Brain microvascular endothelial cell (primary cell): ENCODE measurements at regions not wholly inside any gene's neighbourhood (a gene's known extent, or its start where the extent isn't known, plus 50 kb on each side); places are given as distances from the start of the nearest gene placed in this dataset.

Source experiments
- DNase-seq: peaks from one replicate; pipeline ENCODE4 v3.0.0-alpha.2; 2020
- H3K27ac ChIP-seq: fragments of 250-450 bp; sonication (Bioruptor Pico); 2 replicates; pipeline ENCODE4 v1.5.1; 2020; ENCODE audit warnings: mild to moderate bottlenecking, moderate library complexity
- H3K27me3 ChIP-seq: fragments of 250-450 bp; sonication (Bioruptor Pico); replicated peaks from 2 replicates; pipeline ENCODE4 v1.5.1; 2020; ENCODE audit warnings: mild to moderate bottlenecking
- H3K36me3 ChIP-seq: fragments of 250-450 bp; sonication (Bioruptor Pico); replicated peaks from 2 replicates; pipeline ENCODE4 v1.5.1; 2020; ENCODE audit warnings: mild to moderate bottlenecking
- H3K4me3 ChIP-seq: 2 replicates; pipeline ENCODE4 v1.5.1; 2011; ENCODE audit warnings: low read depth, mild to moderate bottlenecking, control low read depth, low read length, moderate library complexity
- in situ Hi-C: cut with HindIII; loops from 2 replicates; pipeline ENCODE4 v1.10.0; 2017; ENCODE audit warnings: low sequenced_read_pairs, low pct_ligation_motif_present
- TF ChIP-seq, protein P1 (sequence below): IDR thresholded peaks from 2 replicates; pipeline ENCODE4 v1.5.1; 2011; ENCODE audit warnings: low read depth, mild to moderate bottlenecking, moderate library complexity, low read length, control low read depth, inconsistent platforms; ENCODE audit errors: missing control alignments

DNA sequence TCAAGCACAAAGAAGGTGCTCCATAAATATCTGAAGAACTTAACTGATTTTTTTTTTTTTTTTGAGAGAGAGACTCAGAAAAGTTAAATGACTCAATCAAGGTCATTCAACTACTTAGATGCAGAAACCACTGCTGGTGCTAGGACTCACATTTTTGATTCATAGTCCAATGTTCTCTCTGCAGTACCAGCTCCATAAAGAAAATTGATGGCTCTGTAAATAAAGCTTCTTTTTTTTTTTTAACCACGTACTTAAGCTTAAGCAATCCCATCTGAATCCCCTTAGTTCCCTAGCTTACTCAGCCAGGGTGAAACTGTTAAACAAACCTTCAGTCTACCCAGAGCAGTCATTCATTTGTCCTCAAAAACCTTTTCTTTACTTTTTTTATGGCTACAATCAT, 657.0 kb upstream of the WWC1 start:
- no peak overlapping the region for H3K4me3 ChIP-seq
- TF ChIP-seq, protein P1, sequence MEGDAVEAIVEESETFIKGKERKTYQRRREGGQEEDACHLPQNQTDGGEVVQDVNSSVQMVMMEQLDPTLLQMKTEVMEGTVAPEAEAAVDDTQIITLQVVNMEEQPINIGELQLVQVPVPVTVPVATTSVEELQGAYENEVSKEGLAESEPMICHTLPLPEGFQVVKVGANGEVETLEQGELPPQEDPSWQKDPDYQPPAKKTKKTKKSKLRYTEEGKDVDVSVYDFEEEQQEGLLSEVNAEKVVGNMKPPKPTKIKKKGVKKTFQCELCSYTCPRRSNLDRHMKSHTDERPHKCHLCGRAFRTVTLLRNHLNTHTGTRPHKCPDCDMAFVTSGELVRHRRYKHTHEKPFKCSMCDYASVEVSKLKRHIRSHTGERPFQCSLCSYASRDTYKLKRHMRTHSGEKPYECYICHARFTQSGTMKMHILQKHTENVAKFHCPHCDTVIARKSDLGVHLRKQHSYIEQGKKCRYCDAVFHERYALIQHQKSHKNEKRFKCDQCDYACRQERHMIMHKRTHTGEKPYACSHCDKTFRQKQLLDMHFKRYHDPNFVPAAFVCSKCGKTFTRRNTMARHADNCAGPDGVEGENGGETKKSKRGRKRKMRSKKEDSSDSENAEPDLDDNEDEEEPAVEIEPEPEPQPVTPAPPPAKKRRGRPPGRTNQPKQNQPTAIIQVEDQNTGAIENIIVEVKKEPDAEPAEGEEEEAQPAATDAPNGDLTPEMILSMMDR, result no peak
- no peaks in the 10 kb centered on the region for H3K27me3 ChIP-seq
- peak overlapping the region; percentile 82 for H3K27ac ChIP-seq
- in situ Hi-C loops, result no loop called here
- peak; percentile 46 for DNase-seq
- no peaks in the 10 kb centered on the region for H3K36me3 ChIP-seq

DNA sequence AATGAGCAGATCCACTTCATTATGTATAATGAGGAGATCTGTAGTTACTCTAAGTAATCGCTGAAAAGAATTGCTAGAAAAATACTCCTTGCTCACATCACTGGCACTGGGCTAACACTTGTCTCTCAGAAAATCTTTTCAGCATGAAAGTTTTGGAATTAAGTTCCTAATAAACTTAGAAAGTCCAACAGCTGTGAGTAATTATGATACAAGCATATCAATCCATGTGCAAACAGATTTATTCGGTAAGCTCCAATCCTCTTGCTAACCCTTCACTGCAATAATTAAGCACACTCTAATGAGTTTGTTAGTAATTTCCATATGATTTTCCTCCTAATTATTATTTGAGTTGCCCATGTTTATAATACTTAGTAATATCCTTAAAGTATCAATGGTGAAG, 652.6 kb upstream of the WWC1 start:
- DNase-seq, result no peak
- in situ Hi-C loops, result no loop called here
- H3K27me3 ChIP-seq, result no peaks in the 10 kb centered on the region
- TF ChIP-seq, protein P1, result no peak
- no peak overlapping the region for H3K4me3 ChIP-seq
- H3K27ac ChIP-seq, result peak overlapping the region; percentile 73
- H3K36me3 ChIP-seq, result no peaks in the 10 kb centered on the region

DNA sequence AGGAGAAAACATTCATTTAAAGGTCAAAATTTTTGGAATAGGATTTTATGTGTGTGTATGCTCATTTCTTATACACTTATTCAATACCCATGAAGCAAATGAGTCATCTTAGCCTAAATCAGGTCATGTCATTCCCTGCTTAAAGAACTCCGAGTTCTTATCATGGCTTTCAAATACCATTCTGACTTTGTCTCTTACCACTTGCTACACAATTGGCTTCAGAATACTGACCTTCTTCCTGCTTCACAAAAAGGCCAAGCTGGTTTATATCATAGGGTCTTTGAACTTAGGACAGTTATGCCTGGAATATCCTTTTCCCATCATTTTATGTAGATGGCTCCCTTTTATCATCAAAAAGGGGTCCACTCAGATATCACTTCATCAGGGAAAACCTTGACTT, 652.2 kb upstream of the WWC1 start:
- Histone ChIP-seq H3K36me3 (no peaks in the 10 kb centered on the region), H3K4me3 (no peak overlapping the region), H3K27me3 (no peaks in the 10 kb centered on the region), H3K27ac (peak overlapping the region; percentile 73)
- in situ Hi-C loops, result no loop called here
- DNase-seq, result peak; percentile 32
- TF ChIP-seq, protein P1, result no peak

DNA sequence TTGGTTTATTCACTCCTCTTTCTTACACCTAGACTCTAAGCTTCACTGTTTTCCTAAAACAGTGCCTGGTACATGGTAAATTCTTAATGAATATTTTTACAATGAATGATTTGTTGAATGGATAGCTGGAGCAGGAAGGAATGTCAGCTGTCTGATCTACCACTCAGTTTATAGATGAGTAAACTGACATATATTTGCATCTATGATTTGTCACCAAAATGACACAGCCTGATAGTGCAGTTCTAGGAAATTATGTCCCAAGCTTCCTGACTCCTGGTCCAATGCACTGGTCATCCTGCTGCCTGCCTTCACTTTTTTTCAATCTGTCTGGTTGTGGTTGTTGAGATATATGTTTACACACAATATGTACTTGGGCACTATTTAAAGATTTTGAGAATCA, 651.7 kb upstream of the WWC1 start:
- in situ Hi-C loops, result no loop called here

DNA sequence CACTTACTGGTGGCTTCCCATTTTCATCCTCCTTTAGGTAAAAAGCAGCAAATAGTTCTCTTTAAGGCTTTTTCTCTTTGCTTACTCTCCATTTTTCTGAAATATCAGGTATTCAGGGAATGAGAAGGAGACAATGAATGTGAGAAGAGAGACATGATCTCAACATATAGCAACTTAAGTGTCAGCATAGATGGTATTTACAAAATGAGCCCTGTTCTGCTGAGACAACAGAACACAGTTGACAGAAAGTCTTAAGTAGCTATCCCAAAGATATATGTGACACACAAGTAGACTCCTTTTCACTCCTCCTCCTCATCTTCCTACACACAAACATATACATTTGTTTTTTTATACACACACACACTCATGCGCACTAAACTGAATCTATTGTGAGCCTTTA, 649.3 kb upstream of the WWC1 start:
- in situ Hi-C loops, result no loop called here
- no peak for DNase-seq
- peak overlapping the region; percentile 93 for H3K27ac ChIP-seq

More for the DNA sequence above, 651.7 kb upstream of the WWC1 start:
- H3K27ac ChIP-seq, result peak overlapping the region; percentile 73
- no peaks in the 10 kb centered on the region for H3K36me3 ChIP-seq
- DNase-seq, result peak; percentile 57
- TF ChIP-seq, protein P1, result no peak
- H3K4me3 ChIP-seq, result no peak overlapping the region
- H3K27me3 ChIP-seq, result no peaks in the 10 kb centered on the region

More for the DNA sequence above, 649.3 kb upstream of the WWC1 start:
- TF ChIP-seq, protein P1, result no peak
- Histone ChIP-seq H3K27me3 (no peaks in the 10 kb centered on the region), H3K36me3 (no peaks in the 10 kb centered on the region), H3K4me3 (no peak overlapping the region)
